GM19372 (cell line): ENCODE measurements at regions not wholly inside any gene's neighbourhood (a gene's known extent, or its start where the extent isn't known, plus 50 kb on each side); places are given as distances from the start of the nearest gene placed in this dataset.
"Not testable (repeated sequence)": the region's sequence is repeated elsewhere in the genome, so short reads cannot be mapped to it uniquely, and the experiment has no call there.

Source experiments
- ATAC-seq: cut with Tn5 transposase; IDR thresholded peaks from one replicate; pipeline ENCODE4 v1.9.1; 2021; ENCODE audit warnings: mild to moderate bottlenecking, low read depth, moderate library complexity; ENCODE audit not compliant: unreplicated experiment

DNA sequence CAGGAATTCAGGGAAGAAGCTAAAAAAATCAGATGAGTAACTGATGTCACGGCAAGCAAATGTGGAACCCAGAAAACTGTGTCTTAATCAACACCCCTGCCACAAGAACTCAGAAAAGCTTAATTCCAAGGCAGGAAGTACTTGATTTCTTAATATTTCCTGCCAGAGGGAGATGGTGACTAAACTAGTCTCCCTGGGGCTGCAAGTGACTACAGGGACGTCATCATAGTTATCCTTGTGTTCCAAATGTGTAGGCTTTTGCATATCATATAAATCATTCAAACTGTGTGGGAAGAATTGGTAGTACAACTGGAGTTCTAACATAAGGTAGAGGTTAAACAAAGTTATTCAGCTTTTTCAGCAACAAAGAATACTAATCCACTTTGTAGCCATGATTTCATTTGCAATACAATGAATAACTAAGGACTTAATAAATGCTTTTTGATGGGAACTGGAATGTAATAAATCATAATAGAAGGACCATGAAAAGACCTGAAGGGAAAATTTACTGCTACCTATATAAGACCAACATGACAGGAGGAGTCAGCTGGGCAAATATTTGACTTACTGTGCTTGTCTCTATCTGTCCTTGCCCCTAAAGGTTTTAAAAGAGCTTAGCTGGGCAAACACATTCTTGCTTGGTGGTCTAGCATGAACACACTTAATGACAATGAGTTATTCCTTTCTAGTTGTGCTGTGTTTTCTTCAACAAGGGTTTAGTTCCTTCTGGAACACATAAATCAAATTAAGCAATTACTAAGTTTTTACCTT lies 76.0 kb upstream of the NECTIN3 start:
- no peak for ATAC-seq

DNA sequence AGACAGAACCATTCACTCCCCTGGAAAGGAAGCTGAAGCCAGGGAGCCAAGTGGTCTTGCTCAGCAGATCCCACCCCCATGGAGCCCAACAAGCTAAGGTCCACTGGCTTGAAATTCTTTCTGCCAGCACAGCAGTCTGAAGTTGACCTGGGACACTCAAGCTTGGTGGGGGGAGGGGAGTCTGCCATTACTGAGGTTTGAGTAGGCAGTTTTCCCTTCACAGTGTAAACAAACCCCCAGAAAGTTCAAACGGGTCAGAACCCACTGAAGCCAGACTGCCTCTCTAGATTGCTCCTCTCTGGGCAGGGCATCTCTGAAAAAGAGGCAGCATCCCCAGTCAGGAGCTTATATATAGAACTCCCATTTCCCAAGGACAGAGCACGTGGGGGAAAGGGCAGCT lies 72.8 kb upstream of the NECTIN3 start:
- ATAC-seq: not testable (repeated sequence)

DNA sequence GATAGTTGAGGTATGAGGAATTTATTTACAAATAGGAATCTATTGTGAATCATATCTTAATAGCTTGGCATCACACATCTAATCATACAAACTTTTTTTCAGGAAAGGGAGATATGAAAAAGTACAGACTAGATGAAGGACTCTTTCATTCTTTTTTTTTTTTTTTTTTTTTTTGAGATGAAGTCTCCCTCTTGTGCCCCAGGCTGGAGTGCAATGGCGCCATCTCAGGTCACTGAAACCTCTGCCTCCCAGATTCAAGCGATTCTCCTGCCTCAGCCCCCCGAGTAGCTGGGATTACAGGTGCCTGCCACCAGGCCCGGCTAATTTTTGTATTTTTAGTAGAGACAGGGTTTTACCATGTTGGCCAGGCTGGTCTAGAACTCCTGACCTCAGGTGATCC lies 65.1 kb upstream of the NECTIN3 start:
- not testable (repeated sequence) for ATAC-seq

DNA sequence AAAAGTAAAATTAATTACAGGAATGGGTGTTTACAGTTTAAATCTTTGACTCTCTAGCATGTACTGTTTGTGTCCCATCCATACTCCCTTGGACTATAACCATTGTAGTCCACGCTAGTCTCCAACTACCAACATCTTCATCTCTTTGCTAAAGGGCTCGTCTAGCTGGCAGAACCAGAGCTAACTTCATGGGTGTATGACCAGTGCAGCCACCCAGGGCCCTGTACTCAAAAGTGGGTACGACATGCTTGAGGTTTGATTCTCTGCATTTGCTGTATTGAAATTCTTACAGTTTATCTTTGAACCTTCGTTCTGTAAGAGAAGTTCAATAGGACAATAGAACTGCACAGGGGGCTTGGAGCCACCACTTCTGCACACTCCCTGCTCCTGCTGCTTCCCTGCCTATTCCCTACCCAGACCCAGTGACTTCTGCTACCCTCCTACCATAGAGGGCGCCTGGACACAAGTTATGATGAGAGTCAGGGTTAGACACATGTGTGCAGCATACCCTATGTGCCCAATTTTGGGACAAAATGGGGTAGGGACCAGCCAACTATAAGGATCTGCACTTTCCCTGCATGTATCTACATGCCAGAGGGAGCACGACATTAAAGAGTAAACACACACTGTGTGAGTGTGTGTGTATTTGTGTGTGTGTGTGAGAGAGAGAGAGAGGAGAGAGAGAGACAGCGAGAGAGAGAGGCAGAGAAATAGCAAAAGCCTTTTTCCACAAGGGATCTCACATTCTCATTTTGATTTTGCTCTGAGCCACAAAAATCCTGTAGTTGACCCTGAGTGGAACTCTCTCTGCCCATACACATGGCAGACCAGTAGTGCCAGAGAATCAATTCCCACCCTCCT lies 59.0 kb upstream of the NECTIN3 start:
- ATAC-seq: no peak
